ENCODE measurements at regions not wholly inside any gene's neighbourhood (a gene's known extent, or its start where the extent isn't known, plus 50 kb on each side); places are given as distances from the start of the nearest gene placed in this dataset. TPM values are rescaled to one million over a fixed set of nuclear protein-coding genes. Genes with fewer than 3 reads are reported as not detected.
"Not testable (repeated sequence)": the region's sequence is repeated elsewhere in the genome, so short reads cannot be mapped to it uniquely, and the experiment has no call there.

DNA sequence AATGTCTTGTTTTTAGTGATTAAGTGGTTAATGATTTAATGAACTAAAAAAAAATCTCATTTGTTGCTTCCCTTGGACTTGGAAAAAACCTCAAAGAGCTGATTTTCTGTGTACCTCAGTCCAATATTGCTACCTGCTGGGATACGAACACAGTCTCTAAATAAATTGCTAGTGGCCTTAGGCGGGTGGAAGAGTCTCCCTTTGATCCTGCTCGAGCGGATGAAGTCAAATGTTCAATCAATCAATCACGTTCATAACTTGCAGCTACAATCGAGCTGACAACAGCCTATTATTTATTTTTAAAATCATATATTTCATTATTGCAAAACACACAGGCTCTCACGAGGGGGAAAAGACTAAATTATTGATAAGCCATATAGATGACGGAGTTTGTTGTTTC is 57.3 kb upstream of the HABP2 start:
- Histone ChIP-seq H3K36me3 (ENCODE audit: control insufficient read depth, insufficient read depth, low read length) (no peaks in the 10 kb centered on the region), H3K27ac (ENCODE audit: low read depth, low read length) (no peak overlapping the region), H3K27me3 (ENCODE audit: control insufficient read depth, insufficient read depth, low read length) (no peaks in the 10 kb centered on the region), H3K9me3 (ENCODE audit: control insufficient read depth, insufficient read depth, low read length) (no peaks in the 10 kb centered on the region), H3K4me3 (ENCODE audit: low read depth, low read length) (no peak overlapping the region), H3K4me1 (ENCODE audit: control insufficient read depth, insufficient read depth, low read length) (peaks cover 18% of the 10 kb centered on the region)
- WGBS (ENCODE audit: insufficient coverage), result 59% methylated on average over 3 of the region's 8 CpGs
- DNase-seq (ENCODE audit: low read depth in 4 of 6, low spot score in 6 of 6), result no peak

GRCh38 chr10:113496111-113497109 is 56.4 kb upstream of the HABP2 start:
- H3K4me1 ChIP-seq (ENCODE audit: control insufficient read depth, insufficient read depth, low read length), result peaks cover 18% of the 10 kb centered on the region
- peak in 2 of 6 donors; percentile 18 to 40 for DNase-seq (ENCODE audit: low read depth in 4 of 6, low spot score in 6 of 6)
- no peak overlapping the region for H3K4me3 ChIP-seq (ENCODE audit: low read depth, low read length)
- H3K27ac ChIP-seq (ENCODE audit: low read depth, low read length), result no peak overlapping the region
- whole genome bisulfite sequencing (ENCODE audit: insufficient coverage), result 65% methylated on average over 11 of the region's 20 CpGs
- no peaks in the 10 kb centered on the region for H3K36me3 ChIP-seq (ENCODE audit: control insufficient read depth, insufficient read depth, low read length)
- H3K27me3 ChIP-seq (ENCODE audit: control insufficient read depth, insufficient read depth, low read length), result no peaks in the 10 kb centered on the region
- no peaks in the 10 kb centered on the region for H3K9me3 ChIP-seq (ENCODE audit: control insufficient read depth, insufficient read depth, low read length)

DNA sequence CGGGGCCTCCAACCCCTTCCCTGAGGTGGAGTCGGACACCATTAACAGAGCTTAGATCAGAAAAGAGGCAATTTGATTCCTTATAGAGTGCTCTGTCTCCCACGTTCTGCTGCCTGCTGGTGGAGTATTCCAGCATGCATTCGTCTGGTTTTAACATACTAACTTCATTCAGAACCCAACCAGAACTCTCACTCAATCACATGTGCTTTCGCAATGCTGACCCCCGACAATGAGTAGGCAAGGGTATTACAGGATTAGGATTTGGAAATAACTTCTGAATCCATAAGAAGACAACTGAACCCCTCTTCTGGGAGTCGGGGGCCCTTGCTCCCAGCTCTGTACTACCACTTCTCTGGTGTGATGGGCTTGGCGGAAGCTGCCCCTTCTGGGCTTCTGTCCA is 55.7 kb upstream of the HABP2 start:
- Histone ChIP-seq H3K27ac (ENCODE audit: low read depth, low read length) (no peak overlapping the region), H3K9me3 (ENCODE audit: control insufficient read depth, insufficient read depth, low read length) (no peaks in the 10 kb centered on the region), H3K4me3 (ENCODE audit: low read depth, low read length) (no peak overlapping the region), H3K36me3 (ENCODE audit: control insufficient read depth, insufficient read depth, low read length) (no peaks in the 10 kb centered on the region), H3K27me3 (ENCODE audit: control insufficient read depth, insufficient read depth, low read length) (no peaks in the 10 kb centered on the region), H3K4me1 (ENCODE audit: control insufficient read depth, insufficient read depth, low read length) (peaks cover 18% of the 10 kb centered on the region)
- DNase-seq (ENCODE audit: low read depth in 4 of 6, low spot score in 6 of 6), result no peak
- 100% methylated on average over 2 of the region's 8 CpGs for WGBS (ENCODE audit: insufficient coverage)

- Histone ChIP-seq H3K27ac (ENCODE audit: low read depth, low read length) (no peak overlapping the region), H3K4me1 (ENCODE audit: control insufficient read depth, insufficient read depth, low read length) (peaks cover 14% of the 10 kb centered on the region), H3K36me3 (ENCODE audit: control insufficient read depth, insufficient read depth, low read length) (no peaks in the 10 kb centered on the region), H3K4me3 (ENCODE audit: low read depth, low read length) (no peak overlapping the region), H3K9me3 (ENCODE audit: control insufficient read depth, insufficient read depth, low read length) (no peaks in the 10 kb centered on the region), H3K27me3 (ENCODE audit: control insufficient read depth, insufficient read depth, low read length) (no peaks in the 10 kb centered on the region)
- peak in 1 of 6 donors; percentile 25 for DNase-seq (ENCODE audit: low read depth in 4 of 6, low spot score in 6 of 6)
- 18% methylated on average over 4 of the region's 4 CpGs for WGBS (ENCODE audit: insufficient coverage)
Measured at GRCh38 chr10:113498997-113499396, 53.9 kb upstream of the HABP2 start.

DNA sequence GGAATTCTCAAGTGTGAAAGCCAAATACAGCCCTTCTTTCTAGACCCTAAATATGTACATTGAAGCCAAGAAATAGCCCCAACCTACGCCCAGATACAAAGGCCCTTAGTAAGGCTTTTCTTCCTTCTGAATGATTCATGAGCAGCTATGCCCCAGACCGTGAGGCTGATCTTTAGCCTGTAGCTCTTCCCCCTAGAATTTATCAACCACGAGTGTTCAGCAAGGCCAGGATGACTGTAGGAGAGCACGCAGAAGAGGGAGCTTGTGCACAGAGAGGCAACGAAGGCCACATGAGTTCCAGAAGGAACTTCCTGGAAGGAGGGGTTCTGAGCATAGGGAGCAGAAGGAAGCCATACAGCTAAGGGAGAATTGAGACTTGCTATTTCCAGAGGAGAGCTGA is 53.0 kb upstream of the HABP2 start:
- Histone ChIP-seq H3K27ac (ENCODE audit: low read depth, low read length) (no peak overlapping the region), H3K4me1 (ENCODE audit: control insufficient read depth, insufficient read depth, low read length) (peaks cover 9% of the 10 kb centered on the region), H3K4me3 (ENCODE audit: low read depth, low read length) (no peak overlapping the region), H3K27me3 (ENCODE audit: control insufficient read depth, insufficient read depth, low read length) (no peaks in the 10 kb centered on the region), H3K36me3 (ENCODE audit: control insufficient read depth, insufficient read depth, low read length) (no peaks in the 10 kb centered on the region), H3K9me3 (ENCODE audit: control insufficient read depth, insufficient read depth, low read length) (no peaks in the 10 kb centered on the region)
- no peak for DNase-seq (ENCODE audit: low read depth in 4 of 6, low spot score in 6 of 6)
- WGBS (ENCODE audit: insufficient coverage), result 70% methylated on average over 3 of the region's 5 CpGs

DNA sequence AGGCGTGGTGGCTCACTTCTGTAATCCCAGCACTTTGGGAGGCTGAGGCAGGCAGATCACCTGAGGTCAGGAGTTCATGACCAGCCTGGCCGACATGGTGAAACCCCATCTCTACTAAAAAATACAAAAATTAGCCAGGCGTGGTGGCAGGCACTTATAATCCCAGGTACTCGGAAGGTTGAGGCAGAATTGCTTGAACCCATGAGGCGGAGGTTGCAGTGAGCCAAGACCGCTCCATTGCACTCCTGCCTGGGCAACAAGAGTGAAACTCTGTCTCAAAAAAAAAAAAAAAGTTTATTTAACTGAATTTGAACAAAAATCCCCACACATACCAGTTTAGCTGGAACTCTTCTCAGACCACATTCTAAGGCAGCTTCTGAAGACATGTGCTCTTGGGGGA is 51.8 kb upstream of the HABP2 start:
- not testable (repeated sequence) for DNase-seq (ENCODE audit: low read depth in 4 of 6, low spot score in 6 of 6)

More for the DNA sequence above, 51.8 kb upstream of the HABP2 start:
- not testable (repeated sequence) for H3K36me3 ChIP-seq (ENCODE audit: control insufficient read depth, insufficient read depth, low read length); H3K4me3 ChIP-seq (ENCODE audit: low read depth, low read length); H3K27ac ChIP-seq (ENCODE audit: low read depth, low read length); H3K9me3 ChIP-seq (ENCODE audit: control insufficient read depth, insufficient read depth, low read length); H3K27me3 ChIP-seq (ENCODE audit: control insufficient read depth, insufficient read depth, low read length); H3K4me1 ChIP-seq (ENCODE audit: control insufficient read depth, insufficient read depth, low read length)
- WGBS (ENCODE audit: insufficient coverage), result 92% methylated on average over 4 of the region's 6 CpGs

Small RNA genes lying in the stretch of these regions (small RNA-seq; reads per million reads assigned to genes)
- gene RNU7-165P (ENCODE audit: low replicate concordance), result not detected
